ENCODE measurements at regions not wholly inside any gene's neighbourhood (a gene's known extent, or its start where the extent isn't known, plus 50 kb on each side); places are given as distances from the start of the nearest gene placed in this dataset.

- no peaks in the 10 kb centered on the region for H3K4me1 ChIP-seq (ENCODE audit: control insufficient read depth in 1 of 2, insufficient read depth in 1 of 2, low read depth in 1 of 2, low read length in 1 of 2)
- H3K36me3 ChIP-seq = no peaks in the 10 kb centered on the region
- H3K27ac ChIP-seq = no peak overlapping the region
- TF ChIP-seq CTCF (IDR thresholded peaks at IDR 0.05) = no peak
- no peak overlapping the region for H3K4me3 ChIP-seq (ENCODE audit: low read depth in 1 of 2, low read length in 1 of 2)
- H3K27me3 ChIP-seq = peaks cover 8% of the 10 kb centered on the region
- no peaks in the 10 kb centered on the region for H3K9me3 ChIP-seq
These were observed 431.2 kb downstream of the CDH26 start for GRCh38 chr20:60389441-60389840.

GRCh38 chr20:60389882-60390281 lies 431.7 kb downstream of the CDH26 start:
- no peaks in the 10 kb centered on the region for H3K36me3 ChIP-seq
- H3K27ac ChIP-seq = no peak overlapping the region
- H3K27me3 ChIP-seq = peaks cover 8% of the 10 kb centered on the region
- H3K9me3 ChIP-seq = no peaks in the 10 kb centered on the region
- H3K4me1 ChIP-seq (ENCODE audit: control insufficient read depth in 1 of 2, insufficient read depth in 1 of 2, low read depth in 1 of 2, low read length in 1 of 2) = no peaks in the 10 kb centered on the region
- TF ChIP-seq CTCF (IDR thresholded peaks at IDR 0.05) = no peak
- no peak overlapping the region for H3K4me3 ChIP-seq (ENCODE audit: low read depth in 1 of 2, low read length in 1 of 2)

GRCh38 chr20:60395991-60396390 lies 437.8 kb downstream of the CDH26 start:
- Histone ChIP-seq H3K4me1 (ENCODE audit: control insufficient read depth in 1 of 2, insufficient read depth in 1 of 2, low read depth in 1 of 2, low read length in 1 of 2) (no peaks in the 10 kb centered on the region), H3K9me3 (no peaks in the 10 kb centered on the region), H3K27me3 (peaks cover 2% of the 10 kb centered on the region), H3K4me3 (ENCODE audit: low read depth in 1 of 2, low read length in 1 of 2) (no peak overlapping the region), H3K27ac (no peak overlapping the region), H3K36me3 (no peaks in the 10 kb centered on the region)
- TF ChIP-seq CTCF (IDR thresholded peaks at IDR 0.05) = no peak

- H3K4me3 ChIP-seq (ENCODE audit: low read depth in 1 of 2, low read length in 1 of 2) = no peak overlapping the region
- H3K4me1 ChIP-seq (ENCODE audit: control insufficient read depth in 1 of 2, insufficient read depth in 1 of 2, low read depth in 1 of 2, low read length in 1 of 2) = no peaks in the 10 kb centered on the region
- no peak for TF ChIP-seq CTCF (IDR thresholded peaks at IDR 0.05)
- H3K27me3 ChIP-seq = peaks cover 10% of the 10 kb centered on the region
- H3K27ac ChIP-seq = no peak overlapping the region
- no peaks in the 10 kb centered on the region for H3K36me3 ChIP-seq
- H3K9me3 ChIP-seq = no peaks in the 10 kb centered on the region
These were observed 442.3 kb downstream of the CDH26 start for GRCh38 chr20:60400567-60400966.

- no peak overlapping the region for H3K27ac ChIP-seq
- no peaks in the 10 kb centered on the region for H3K9me3 ChIP-seq
- H3K4me1 ChIP-seq (ENCODE audit: control insufficient read depth in 1 of 2, insufficient read depth in 1 of 2, low read depth in 1 of 2, low read length in 1 of 2) = peaks cover 0 to 7% of the 10 kb centered on the region in 2 experiments
- no peaks in the 10 kb centered on the region for H3K36me3 ChIP-seq
- TF ChIP-seq CTCF (IDR thresholded peaks at IDR 0.05) = no peak
- H3K4me3 ChIP-seq (ENCODE audit: low read depth in 1 of 2, low read length in 1 of 2) = no peak overlapping the region
- H3K27me3 ChIP-seq = peaks cover 10% of the 10 kb centered on the region
These were observed 444.2 kb downstream of the CDH26 start for GRCh38 chr20:60402189-60403058.
